A549 (cell line): ENCODE measurements at regions not wholly inside any gene's neighbourhood (a gene's known extent, or its start where the extent isn't known, plus 50 kb on each side); places are given as distances from the start of the nearest gene placed in this dataset.

Experiments used
- ATAC-seq, 2 experiments: fragments of 200-7000 bp in 1 of 2; fragments of >200 bp in 1 of 2; cut with Nextera tagmentation in 1 of 2; cut with Tn5 transposase in 1 of 2; 3 replicates each; pipeline versions ENCODE4 v1.8.0 to v1.9.1; 2018 to 2020; ENCODE audit warnings: mild to moderate bottlenecking in 1 of 2, moderate library complexity in 1 of 2
- CTCF ChIA-PET: fragments of 300-600 bp; sonication (Branson Sonifier 250); formaldehyde crosslinking; extraction: SDS; loops from one replicate; lab custom pipeline; 2021; ENCODE audit warnings: antibody characterized with exemption, inconsistent platforms; lab: Yijun Ruan, JAX
- POLR2A ChIA-PET: fragments of 350-600 bp; formaldehyde crosslinking; extraction: SDS; loops from one replicate; lab custom pipeline; 2021; ENCODE audit warnings: antibody characterized with exemption, inconsistent platforms; lab: Yijun Ruan, JAX
- DNase-seq, 2 experiments: peaks; one replicate each; pipeline versions ENCODE4 v3.0.0 to v3.0.0-alpha.2; 2011 to 2016; ENCODE audit warnings: low read depth in 1 of 2, low spot score in 1 of 2
- FAIRE-seq: peaks from 2 replicates; lab custom pipeline; 2011; peaks lifted over from hg19 to GRCh38; lab: Jason Lieb, UNC
- H3K27ac ChIP-seq, 2 experiments: fragments of >200 bp; sonication (Bioruptor Twin); formaldehyde crosslinking; 3 replicates each; pipeline ENCODE4 v1.5.1; 2016 to 2017
- H3K4me1 ChIP-seq: fragments of >200 bp; sonication (Bioruptor Twin); formaldehyde crosslinking; 3 replicates; pipeline ENCODE4 v1.6.1; 2016
- H3K4me2 ChIP-seq: fragments of >200 bp; sonication (Bioruptor Twin); formaldehyde crosslinking; 3 replicates; pipeline ENCODE4 v1.6.1; 2016
- H3K4me3 ChIP-seq: fragments of >200 bp; sonication (Bioruptor Twin); formaldehyde crosslinking; 3 replicates; pipeline ENCODE4 v1.5.1; 2016
- H3K9me3 ChIP-seq: fragments of >200 bp; sonication (Bioruptor Twin); formaldehyde crosslinking; 3 replicates; pipeline ENCODE4 v1.6.1; 2016
- BHLHE40 ChIP-seq: IDR thresholded peaks from 2 replicates; pipeline ENCODE4 v1.6.1; 2012; ENCODE audit warnings: low read depth, low read length, inconsistent platforms
- CHD2 ChIP-seq: fragments of 150-350 bp; IDR thresholded peaks from 2 replicates; pipeline ENCODE4 v1.6.1; 2014; ENCODE audit warnings: low read length; ENCODE audit not compliant: partially characterized antibody
- CHD4 ChIP-seq: fragments of 200-600 bp; sonication (generic); IDR thresholded peaks from 2 replicates; pipeline ENCODE4 v1.6.1; 2016; ENCODE audit warnings: antibody characterized with exemption, mild to moderate bottlenecking, borderline replicate concordance
- EP300 ChIP-seq, 2 experiments: fragments of >200 bp; sonication (Bioruptor Twin); formaldehyde crosslinking; IDR thresholded peaks; 2 replicates in 1 of 2; 3 replicates in 1 of 2; pipeline ENCODE4 v1.6.1; 2016 to 2017
- FOSL2 ChIP-seq, 2 experiments: fragments of 450-650 bp in 1 of 2; fragments of >200 bp in 1 of 2; sonication (Bioruptor Twin) in 1 of 2; formaldehyde crosslinking; IDR thresholded peaks; 2 replicates each; pipeline versions ENCODE4 v1.5.0 to v1.6.1; 2016 to 2020; ENCODE audit warnings: mild to moderate bottlenecking in 1 of 2, moderate library complexity in 1 of 2
- HEYL ChIP-seq: fragments of 250-450 bp; sonication (Bioruptor Pico); IDR thresholded peaks from 2 replicates; pipeline ENCODE4 v1.8.0; 2021; ENCODE audit warnings: mild to moderate bottlenecking, moderate library complexity
- JUNB ChIP-seq: fragments of >200 bp; sonication (Bioruptor Twin); formaldehyde crosslinking; IDR thresholded peaks from 2 replicates; pipeline ENCODE4 v1.6.1; 2016
- KDM5A ChIP-seq: fragments of 200-600 bp; sonication (generic); IDR thresholded peaks from 2 replicates; pipeline ENCODE4 v1.6.1; 2016; ENCODE audit warnings: antibody characterized with exemption, mild to moderate bottlenecking
- MAFK ChIP-seq: fragments of 450-650 bp; IDR thresholded peaks from 2 replicates; pipeline ENCODE4 v1.6.1; 2014; ENCODE audit not compliant: partially characterized antibody
- MAZ ChIP-seq: fragments of 150-350 bp; IDR thresholded peaks from 2 replicates; pipeline ENCODE4 v1.6.1; 2014; ENCODE audit warnings: antibody characterized with exemption, low read depth, low read length, borderline replicate concordance
- NPAS2 ChIP-seq: fragments of 250-450 bp; sonication (Bioruptor Pico); IDR thresholded peaks from 2 replicates; pipeline ENCODE4 v1.8.0; 2022; ENCODE audit warnings: mild to moderate bottlenecking, moderate library complexity, borderline replicate concordance
- NR3C1 ChIP-seq: fragments of >200 bp; sonication (Bioruptor Twin); formaldehyde crosslinking; IDR thresholded peaks from 3 replicates; pipeline ENCODE4 v1.6.1; 2017
- POLR2A ChIP-seq: IDR thresholded peaks from 2 replicates; pipeline ENCODE4 v1.6.1; 2012; ENCODE audit warnings: mild to moderate bottlenecking, low read length
- RAD21 ChIP-seq, 2 experiments: fragments of >200 bp in 1 of 2; sonication (Bioruptor Twin) in 1 of 2; formaldehyde crosslinking in 1 of 2; IDR thresholded peaks in 1 of 2; conservative IDR thresholded peaks in 1 of 2; 2 replicates in 1 of 2; 3 replicates in 1 of 2; pipeline ENCODE4 v1.6.1; 2012 to 2018; ENCODE audit warnings: inconsistent platforms in 1 of 2
- RNF2 ChIP-seq: fragments of 200-600 bp; sonication (generic); IDR thresholded peaks from 2 replicates; pipeline ENCODE4 v1.6.1; 2016; ENCODE audit warnings: low read depth, mild to moderate bottlenecking, antibody characterized with exemption, moderate library complexity, borderline replicate concordance
- TFCP2L1 ChIP-seq: fragments of 250-450 bp; sonication (Bioruptor Pico); IDR thresholded peaks from 2 replicates; pipeline ENCODE4 v1.5.0; 2021; ENCODE audit warnings: mild to moderate bottlenecking
- ZC3H11A ChIP-seq: fragments of 450-650 bp; IDR thresholded peaks from 2 replicates; pipeline ENCODE4 v1.6.1; 2014; ENCODE audit warnings: antibody characterized with exemption, mild to moderate bottlenecking
- ZNF302 ChIP-seq: fragments of 250-450 bp; sonication (Bioruptor Pico); IDR thresholded peaks from 2 replicates; pipeline ENCODE4 v1.9.0; 2021; ENCODE audit warnings: inconsistent platforms, mild to moderate bottlenecking, moderate library complexity
- ZSCAN20 ChIP-seq: fragments of 250-450 bp; sonication (Bioruptor Pico); IDR thresholded peaks from 2 replicates; pipeline ENCODE4 v1.8.0; 2022; ENCODE audit warnings: mild to moderate bottlenecking, moderate library complexity
- WGBS: methylation state at CpG from one replicate; pipeline ENCODE4 v1.1.6; 2017; ENCODE audit errors: missing lambda C conversion rate; 5-methylcytosine and 5-hydroxymethylcytosine counted together
- TF ChIP-seq, protein P1 (sequence below): fragments of >200 bp; sonication (Bioruptor Twin); formaldehyde crosslinking; IDR thresholded peaks from 2 replicates; pipeline ENCODE4 v1.6.1; 2016

DNA sequence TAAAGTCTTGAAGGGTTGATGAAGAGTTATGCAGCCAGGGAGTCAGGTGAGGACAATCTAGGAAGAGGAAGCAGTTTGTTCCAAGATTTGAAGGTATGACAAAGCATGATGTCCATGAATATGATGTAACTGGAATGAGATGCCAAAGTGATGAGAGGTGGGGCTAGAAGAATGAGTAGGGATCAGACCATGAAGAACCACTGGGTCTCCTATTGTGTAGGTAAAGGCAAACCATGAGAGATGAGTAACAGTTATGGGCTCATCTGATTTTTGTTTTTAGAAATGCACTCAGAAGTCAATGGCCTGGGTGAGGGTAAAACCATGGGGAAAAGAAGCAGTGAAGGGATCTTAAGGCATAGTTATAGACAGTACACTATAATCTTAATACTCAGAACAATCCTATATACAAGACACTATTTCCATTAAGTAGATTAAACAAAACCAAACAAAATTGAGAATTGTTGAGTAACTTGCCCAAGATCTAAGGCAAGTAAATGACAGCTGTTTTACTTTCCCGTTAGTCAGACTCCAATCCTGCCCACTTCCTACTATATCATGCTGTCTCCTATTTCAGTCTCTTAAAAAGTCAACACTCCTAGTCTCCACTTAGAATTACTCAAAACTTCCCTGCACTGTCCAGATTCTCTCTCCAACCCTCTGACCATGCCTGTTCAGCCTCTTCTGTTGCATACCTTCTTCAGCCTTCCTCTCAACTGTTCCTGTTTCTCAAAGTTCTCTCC is 393.8 kb upstream of the MEF2C start:
- TF ChIP-seq FOSL2 (IDR thresholded peaks at IDR 0.05) (no peak), FOSL2 (CRISPR knock-in tag; IDR thresholded peaks at IDR 0.05) (no peak), ZSCAN20 (CRISPR knock-in tag) (no peak), EP300 (IDR thresholded peaks at IDR 0.05) (no peak), ZNF302 (CRISPR knock-in tag) (no peak)
- Histone ChIP-seq H3K9me3 (no peaks in the 10 kb centered on the region), H3K4me3 (no peak overlapping the region), H3K4me2 (no peak overlapping the region), H3K27ac (no peak overlapping the region), H3K4me1 (no peaks in the 10 kb centered on the region)
- ChIA-PET POLR2A (no interaction called here), CTCF (no interaction called here)
- 0% methylated on average over 1 of the region's 1 CpG for WGBS
- FAIRE-seq (no peak), DNase-seq (no peak), ATAC-seq (no peak)

DNA sequence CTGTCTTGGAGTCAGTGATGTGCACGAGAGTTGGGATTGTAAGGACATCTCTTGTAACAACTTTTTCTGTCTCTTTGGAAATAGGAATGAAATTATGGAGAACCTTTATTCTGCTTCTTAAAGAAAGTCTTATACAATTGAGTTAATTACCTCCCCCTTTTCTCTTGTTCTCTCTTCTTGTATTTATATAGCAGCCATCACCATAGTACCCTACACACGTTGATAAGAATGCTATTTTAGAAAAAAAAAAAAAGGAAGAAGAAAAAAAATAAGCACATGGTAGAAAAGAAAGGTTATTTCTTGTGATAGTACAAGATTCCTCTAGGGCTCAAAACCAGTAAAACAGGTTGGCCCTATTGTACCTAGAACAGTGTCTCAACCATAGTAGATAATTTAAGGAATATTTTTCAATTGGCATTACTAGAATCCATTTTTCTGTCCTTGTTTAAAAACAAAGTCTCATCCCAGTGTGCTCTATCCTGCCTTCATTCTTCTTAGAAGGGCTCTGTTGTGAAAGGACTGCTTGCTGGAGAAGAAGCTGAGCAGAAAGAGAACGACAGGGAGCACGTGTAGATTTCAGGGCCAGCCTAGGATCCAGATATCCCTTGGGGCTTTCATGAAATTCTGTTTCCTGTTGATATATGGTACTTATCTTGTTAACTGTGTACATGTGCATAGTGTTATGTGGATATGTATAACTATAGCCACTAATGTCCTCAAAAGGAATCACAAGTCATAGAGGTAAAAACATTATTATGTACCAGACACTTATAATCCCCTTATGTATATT is 392.3 kb upstream of the MEF2C start:
- H3K4me3 ChIP-seq = no peak overlapping the region
- H3K4me1 ChIP-seq = no peaks in the 10 kb centered on the region
- ChIA-PET POLR2A (no interaction called here), CTCF (no interaction called here)
- TF ChIP-seq JUNB = no peak
- FAIRE-seq (no peak), DNase-seq (no peak), ATAC-seq (no peak)
- 0% methylated on average over 4 of the region's 4 CpGs for WGBS
- no peaks in the 10 kb centered on the region for H3K9me3 ChIP-seq
- no peak overlapping the region for H3K27ac ChIP-seq
- H3K4me2 ChIP-seq = no peak overlapping the region

GRCh38 chr5:89273289-89273688 is 390.3 kb upstream of the MEF2C start:
- Histone ChIP-seq H3K4me1 (no peaks in the 10 kb centered on the region), H3K4me3 (no peak overlapping the region), H3K4me2 (no peak overlapping the region), H3K9me3 (no peaks in the 10 kb centered on the region), H3K27ac (no peak overlapping the region)
- POLR2A ChIA-PET = no interaction called here
- no peak for FAIRE-seq
- CTCF ChIA-PET = no interaction called here
- ATAC-seq = no peak
- WGBS = 33% methylated on average over 7 of the region's 7 CpGs
- TF ChIP-seq RAD21 (conservative IDR thresholded peaks at IDR 0.05 in 1 of 2, IDR thresholded peaks at IDR 0.05 in 1 of 2) (no peak), RNF2 (no peak)
- TF ChIP-seq, all 56 proteins: peak for 0
- DNase-seq = no peak

DNA sequence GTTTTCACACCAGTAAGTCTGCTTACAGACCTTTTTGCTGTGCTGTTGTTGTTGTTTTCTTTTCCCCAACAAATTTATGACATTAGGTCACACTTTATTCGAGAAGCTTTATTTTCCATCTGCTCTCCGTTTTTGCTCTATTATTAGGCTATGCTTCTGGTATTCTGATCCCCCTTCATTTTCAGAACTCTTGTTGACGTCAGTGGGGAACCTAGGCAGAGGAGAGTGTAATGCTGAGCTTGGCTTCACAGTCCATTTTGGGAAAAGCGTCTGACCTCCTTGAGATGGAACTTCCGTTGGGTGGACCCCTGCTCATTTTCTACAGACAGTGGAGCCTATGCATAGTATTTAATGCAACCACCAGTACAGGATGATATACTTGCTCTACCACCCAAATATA is 387.9 kb upstream of the MEF2C start:
- no peak for DNase-seq
- POLR2A ChIA-PET = no interaction called here
- CTCF ChIA-PET = interaction anchor here (0.7 kb wide), 1 partner anchor 11 kb away, joined by 3 read pairs; no protein-coding TSS in a partner anchor
- Histone ChIP-seq H3K4me2 (no peak overlapping the region), H3K4me1 (no peaks in the 10 kb centered on the region), H3K9me3 (no peaks in the 10 kb centered on the region), H3K27ac (no peak overlapping the region), H3K4me3 (no peak overlapping the region)
- FAIRE-seq = no peak
- no peak for ATAC-seq
- TF ChIP-seq NPAS2 = no peak
- TF ChIP-seq BHLHE40 = no peak
- TF ChIP-seq RNF2 = no peak
- no peak for TF ChIP-seq ZC3H11A
- TF ChIP-seq CHD4 = no peak
- TF ChIP-seq ZSCAN20 (CRISPR knock-in tag) = no peak
- TF ChIP-seq MAZ = no peak
- TF ChIP-seq, protein P1, sequence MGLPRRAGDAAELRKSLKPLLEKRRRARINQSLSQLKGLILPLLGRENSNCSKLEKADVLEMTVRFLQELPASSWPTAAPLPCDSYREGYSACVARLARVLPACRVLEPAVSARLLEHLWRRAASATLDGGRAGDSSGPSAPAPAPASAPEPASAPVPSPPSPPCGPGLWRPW = no peak
- TF ChIP-seq MAFK = no peak
- TF ChIP-seq KDM5A = no peak
- TF ChIP-seq EP300 (IDR thresholded peaks at IDR 0.05) = no peak
- TF ChIP-seq POLR2A = no peak
- 25% methylated on average over 5 of the region's 5 CpGs for WGBS

- no peak overlapping the region for H3K4me3 ChIP-seq
- H3K9me3 ChIP-seq = no peaks in the 10 kb centered on the region
- H3K27ac ChIP-seq = no peak overlapping the region
- 11% methylated on average over 6 of the region's 6 CpGs for WGBS
- no peak for TF ChIP-seq CHD2
- TF ChIP-seq NR3C1 = no peak
- TF ChIP-seq TFCP2L1 (CRISPR knock-in tag) = no peak
- no peak for TF ChIP-seq HEYL (CRISPR knock-in tag)
- DNase-seq (no peak), FAIRE-seq (no peak), ATAC-seq (no peak)
- H3K4me2 ChIP-seq = no peak overlapping the region
- no peaks in the 10 kb centered on the region for H3K4me1 ChIP-seq
- ChIA-PET CTCF (no interaction called here), POLR2A (no interaction called here)
Observed at GRCh38 chr5:89269721-89270120, 386.7 kb upstream of the MEF2C start.
